ENCODE measurements at regions not wholly inside any gene's neighbourhood (a gene's known extent, or its start where the extent isn't known, plus 50 kb on each side); places are given as distances from the start of the nearest gene placed in this dataset.

GRCh38 chr18:65221736-65222135 lies 529.1 kb upstream of the CDH7 start:
- Histone ChIP-seq H3K27ac (ENCODE audit: extremely low read depth, low read depth, low read length) (no peak overlapping the region), H3K4me3 (no peak overlapping the region), H3K27me3 (ENCODE audit: control insufficient read depth in 2 of 2, insufficient read depth in 2 of 2, low read length in 2 of 2) (no peaks in the 10 kb centered on the region), H3K9me1 (ENCODE audit: control insufficient read depth, insufficient read depth, low read length) (no peaks in the 10 kb centered on the region), H4K20me1 (replicated peaks; ENCODE audit: control insufficient read depth, insufficient read depth, low read length) (no peaks in the 10 kb centered on the region), H2AFZ (ENCODE audit: low read depth, low read length) (no peak overlapping the region), H3K9me3 (replicated peaks; ENCODE audit: control insufficient read depth, insufficient read depth, low read depth, low read length) (no peaks in the 10 kb centered on the region), H3K79me2 (ENCODE audit: control insufficient read depth, insufficient read depth, low read length) (no peaks in the 10 kb centered on the region), H3K36me3 (ENCODE audit: control insufficient read depth, insufficient read depth, low read length) (no peaks in the 10 kb centered on the region), H3K9ac (ENCODE audit: insufficient read depth in 1 of 2, low read depth in 2 of 2, low read length in 2 of 2) (no peak overlapping the region), H3K4me2 (ENCODE audit: insufficient read depth, low read length) (no peak overlapping the region), H3K4me1 (replicated peaks in 1 of 2; ENCODE audit: control insufficient read depth in 2 of 2, insufficient read depth in 2 of 2, low read length in 2 of 2) (no peaks in the 10 kb centered on the region)
- in situ Hi-C loops (cut with MboI) (no loop called here), intact Hi-C loops (cut with micrococcal nuclease) (no loop called here)
- no peak for DNase-seq (ENCODE audit: extremely low read depth in 1 of 4, low spot score in 3 of 4)
- BruUV-seq (replicated peaks) = no TSS peak
- TF ChIP-seq CGGBP1 (CRISPR knock-in tag; IDR thresholded peaks at IDR 0.05) (no peak), HEY1 (CRISPR knock-in tag; IDR thresholded peaks at IDR 0.05; ENCODE audit: borderline replicate concordance) (no peak), TAF15 (IDR thresholded peaks at IDR 0.05; ENCODE audit: low read depth, low read length) (no peak), ZNF444 (CRISPR knock-in tag; IDR thresholded peaks at IDR 0.05) (no peak), TEAD2 (tag; IDR thresholded peaks at IDR 0.05) (no peak), ZBTB1 (CRISPR knock-in tag; IDR thresholded peaks at IDR 0.05; ENCODE audit: borderline replicate concordance, low read depth) (no peak), THRB (CRISPR knock-in tag; conservative IDR thresholded peaks at IDR 0.05) (no peak), CBX2 (IDR thresholded peaks at IDR 0.05; ENCODE audit: insufficient read depth, low read length, poor library complexity, severe bottlenecking) (no peak), PRMT5 (CRISPR knock-in tag; IDR thresholded peaks at IDR 0.05) (no peak), SMC3 (conservative IDR thresholded peaks at IDR 0.05; ENCODE audit: insufficient read depth, low read depth, low read length) (no peak), NR4A1 (CRISPR knock-in tag; IDR thresholded peaks at IDR 0.05) (no peak), NR4A1 (tag; IDR thresholded peaks at IDR 0.05) (no peak), TBL1XR1 (IDR thresholded peaks at IDR 0.05; ENCODE audit: low read length in 2 of 2) (no peak), NCOR1 (IDR thresholded peaks at IDR 0.05) (no peak)
- TF ChIP-seq, protein P1, sequence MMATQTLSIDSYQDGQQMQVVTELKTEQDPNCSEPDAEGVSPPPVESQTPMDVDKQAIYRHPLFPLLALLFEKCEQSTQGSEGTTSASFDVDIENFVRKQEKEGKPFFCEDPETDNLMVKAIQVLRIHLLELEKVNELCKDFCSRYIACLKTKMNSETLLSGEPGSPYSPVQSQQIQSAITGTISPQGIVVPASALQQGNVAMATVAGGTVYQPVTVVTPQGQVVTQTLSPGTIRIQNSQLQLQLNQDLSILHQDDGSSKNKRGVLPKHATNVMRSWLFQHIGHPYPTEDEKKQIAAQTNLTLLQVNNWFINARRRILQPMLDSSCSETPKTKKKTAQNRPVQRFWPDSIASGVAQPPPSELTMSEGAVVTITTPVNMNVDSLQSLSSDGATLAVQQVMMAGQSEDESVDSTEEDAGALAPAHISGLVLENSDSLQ (IDR thresholded peaks at IDR 0.05) = no peak
- TF ChIP-seq, protein P2, sequence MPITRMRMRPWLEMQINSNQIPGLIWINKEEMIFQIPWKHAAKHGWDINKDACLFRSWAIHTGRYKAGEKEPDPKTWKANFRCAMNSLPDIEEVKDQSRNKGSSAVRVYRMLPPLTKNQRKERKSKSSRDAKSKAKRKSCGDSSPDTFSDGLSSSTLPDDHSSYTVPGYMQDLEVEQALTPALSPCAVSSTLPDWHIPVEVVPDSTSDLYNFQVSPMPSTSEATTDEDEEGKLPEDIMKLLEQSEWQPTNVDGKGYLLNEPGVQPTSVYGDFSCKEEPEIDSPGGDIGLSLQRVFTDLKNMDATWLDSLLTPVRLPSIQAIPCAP (CRISPR knock-in tag; IDR thresholded peaks at IDR 0.05; ENCODE audit: borderline replicate concordance) = no peak
- ChIA-PET POLR2A (no interaction called here), CTCF (ENCODE audit: low intra/inter-chr PET ratio) (no interaction called here)
- WGBS (ENCODE audit: insufficient coverage, low coverage, missing lambda C conversion rate) = 0% methylated on average over 1 of the region's 1 CpG
- ATAC-seq = no peak
- no peak for FAIRE-seq

Measured in K562 (cell line).